Heart right ventricle (tissue), 16 donors: ENCODE measurements at regions not wholly inside any gene's neighbourhood (a gene's known extent, or its start where the extent isn't known, plus 50 kb on each side); places are given as distances from the start of the nearest gene placed in this dataset.
"Not testable (repeated sequence)": the region's sequence is repeated elsewhere in the genome, so short reads cannot be mapped to it uniquely, and the experiment has no call there.

ENCODE experiments used
- ATAC-seq, 8 donors: fragments of 200-7000 bp; cut with Tn5 transposase; one replicate each; pipeline ENCODE4 v1.9.1; 2020; ENCODE audit warnings: mild to moderate bottlenecking in 8 of 8, moderate library complexity in 8 of 8, moderate number of reproducible peaks in 1 of 8
- DNase-seq, 2 donors: peaks; one replicate each; pipeline ENCODE4 v3.0.0-alpha.2; 2020
- H3K27ac ChIP-seq, 10 donors: fragments of 200-600 bp; sonication (generic) in 2 of 10; one replicate each; pipeline versions ENCODE4 v1.5.0 to v1.8.0; 2020 to 2022; ENCODE audit warnings: mild to moderate bottlenecking in 3 of 10
- H3K27me3 ChIP-seq, 7 donors: fragments of 200-600 bp; one replicate each; pipeline ENCODE4 v1.8.0; 2021 to 2022; ENCODE audit warnings: mild to moderate bottlenecking in 2 of 7
- H3K36me3 ChIP-seq, 9 donors: fragments of 200-600 bp; sonication (generic) in 1 of 9; one replicate each; pipeline versions ENCODE4 v1.5.0 to v1.8.0; 2020 to 2022; ENCODE audit warnings: mild to moderate bottlenecking in 2 of 9
- H3K4me1 ChIP-seq, 9 donors: fragments of 200-600 bp; sonication (generic) in 1 of 9; one replicate each; pipeline versions ENCODE4 v1.5.0 to v1.8.0; 2020 to 2022; ENCODE audit warnings: mild to moderate bottlenecking in 4 of 9
- H3K4me3 ChIP-seq, 10 donors: fragments of 200-600 bp; sonication (generic) in 2 of 10; one replicate each; pipeline versions ENCODE4 v1.5.0 to v1.8.0; 2020 to 2022; ENCODE audit warnings: mild to moderate bottlenecking in 7 of 10, moderate library complexity in 2 of 10
- H3K9me3 ChIP-seq, 11 donors: fragments of 200-600 bp in 10 of 11; sonication (generic) in 2 of 11; one replicate each; pipeline versions ENCODE4 v1.5.0 to v1.8.0; 2013 to 2022; ENCODE audit warnings: mild to moderate bottlenecking in 2 of 11, control low read depth in 1 of 11, moderate library complexity in 1 of 11
- WGBS, 2 donors: extraction: QIAGEN DNeasy Blood & Tissue Kit; methylation state at CpG; one replicate each; pipeline ENCODE4 v1.1.7; 2013; ENCODE audit warnings: inconsistent platforms in 1 of 2; 5-methylcytosine and 5-hydroxymethylcytosine counted together
- intact Hi-C, 10 donors: fragments of 100-400 bp; cut with DNase I; formaldehyde crosslinking; loops; one replicate each; pipeline versions ENCODE4 v1.11.1 to v1.14.2; 2022
- TF ChIP-seq, protein P1 (sequence below), 9 donors: fragments of 200-600 bp; sonication (generic) in 2 of 9; IDR thresholded peaks; one replicate each; pipeline versions ENCODE4 v1.5.0 to v1.8.0; 2021 to 2022; ENCODE audit warnings: antibody characterized with exemption in 9 of 9, mild to moderate bottlenecking in 5 of 9, moderate library complexity in 1 of 9
- donor health status: Arrhythmogenic right ventricular cardiomyopathy.
- donor health status: ischemic (EF 13 %, LVEDD 7.1; RV severe dilation, severe dysfunction).
- donor health status: healthy with polysubstance abuse.
- donor health status: DM: no; HTN: yes; CAD: no.
- donor health status: DM: no; HTN: no; CAD: no.
- donor health status: ischemic (EF 25% LVEDD 6.9; RV normal size, moderate dysfunction).
- donor health status: ischemic (EF 25% LVEDD 5.7; RV mildly dilated, moderate dysfunction).
- donor health status: healthy.
- donor health status: DM: yes; HTN: yes; CAD: no.
- donor health status: Ischemic cardiomyopathy.
- donor health status: ischemic (EF 35%, LVEDD 5.7; RV mildly dilated, moderate dysfunction).
- donor health status: nonischemic (EF 11% LVEDD 7.7; RV severe dilation, severe dysfunction).
- donor health status: DM: yes; HTN: yes; CAD: no.
- donor health status: PGD.
- donor health status: ischemic (EF 29% LVEDD 5.4; RV normal size, mild dysfunction).
- donor health status: nonischemic (EF 23%, LVEDD 6.1; RV moderate dilation, normal function).

DNA sequence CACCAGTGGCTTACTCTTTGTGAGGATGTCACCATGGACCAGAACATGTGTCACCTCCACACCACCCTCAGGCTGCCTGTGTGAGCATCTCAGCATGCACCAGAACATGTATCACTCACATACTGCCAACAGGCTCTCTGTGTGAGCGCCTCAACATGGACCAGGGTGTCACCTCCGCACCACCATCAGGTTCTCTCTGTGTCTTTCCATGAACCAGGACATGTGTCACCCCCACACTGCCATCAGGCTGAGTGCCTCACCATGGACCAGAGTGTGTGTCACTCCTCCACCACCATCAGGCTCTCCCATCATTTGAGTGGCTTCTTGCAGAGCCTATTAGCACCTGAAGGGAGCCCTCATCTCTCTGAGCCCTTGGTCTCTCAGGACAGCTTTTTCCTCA lies 125.2 kb downstream of the ZNF648 start:
- Histone ChIP-seq H3K4me3 (no peak overlapping the region), H3K4me1 (no peaks in the 10 kb centered on the region), H3K27ac (no peak overlapping the region), H3K27me3 (peaks cover 0 to 13% (median 4%) of the 10 kb centered on the region in 7 donors), H3K36me3 (no peaks in the 10 kb centered on the region), H3K9me3 (no peaks in the 10 kb centered on the region)
- WGBS, 2 donors = 95 to 97% methylated on average over 2 of the region's 2 CpGs
- DNase-seq (no peak), ATAC-seq (no peak)
- TF ChIP-seq, protein P1, sequence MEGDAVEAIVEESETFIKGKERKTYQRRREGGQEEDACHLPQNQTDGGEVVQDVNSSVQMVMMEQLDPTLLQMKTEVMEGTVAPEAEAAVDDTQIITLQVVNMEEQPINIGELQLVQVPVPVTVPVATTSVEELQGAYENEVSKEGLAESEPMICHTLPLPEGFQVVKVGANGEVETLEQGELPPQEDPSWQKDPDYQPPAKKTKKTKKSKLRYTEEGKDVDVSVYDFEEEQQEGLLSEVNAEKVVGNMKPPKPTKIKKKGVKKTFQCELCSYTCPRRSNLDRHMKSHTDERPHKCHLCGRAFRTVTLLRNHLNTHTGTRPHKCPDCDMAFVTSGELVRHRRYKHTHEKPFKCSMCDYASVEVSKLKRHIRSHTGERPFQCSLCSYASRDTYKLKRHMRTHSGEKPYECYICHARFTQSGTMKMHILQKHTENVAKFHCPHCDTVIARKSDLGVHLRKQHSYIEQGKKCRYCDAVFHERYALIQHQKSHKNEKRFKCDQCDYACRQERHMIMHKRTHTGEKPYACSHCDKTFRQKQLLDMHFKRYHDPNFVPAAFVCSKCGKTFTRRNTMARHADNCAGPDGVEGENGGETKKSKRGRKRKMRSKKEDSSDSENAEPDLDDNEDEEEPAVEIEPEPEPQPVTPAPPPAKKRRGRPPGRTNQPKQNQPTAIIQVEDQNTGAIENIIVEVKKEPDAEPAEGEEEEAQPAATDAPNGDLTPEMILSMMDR (IDR thresholded peaks at IDR 0.05) = no peak
- intact Hi-C loops = loop anchor here in 8 of 10 donors (2.0 to 10.0 kb wide), 5 partner anchors 451 to 461 kb away; partner anchors contain the start of gene CACNA1E (in 3 of the 8)

DNA sequence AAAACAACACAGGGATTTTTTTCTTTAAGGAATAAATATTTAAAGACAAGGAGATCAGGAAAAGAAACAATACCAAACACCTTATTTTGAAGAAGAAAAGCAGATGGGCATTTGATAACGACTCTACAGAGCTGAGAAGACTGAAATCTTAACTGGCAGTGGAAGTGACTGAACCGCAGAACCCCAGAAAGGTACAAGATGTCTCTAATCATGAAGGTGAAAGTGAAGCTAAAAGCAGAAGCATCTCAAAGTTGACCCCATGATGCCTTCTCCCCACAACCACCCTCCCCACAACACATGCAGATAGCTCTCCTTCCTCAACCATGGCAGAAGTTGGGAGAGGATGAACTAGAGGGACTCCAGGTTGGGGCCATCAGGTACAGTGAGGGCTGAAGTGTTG lies 129.6 kb downstream of the ZNF648 start:
- Histone ChIP-seq H3K36me3 (no peaks in the 10 kb centered on the region), H3K9me3 (no peaks in the 10 kb centered on the region), H3K27ac (no peak overlapping the region), H3K4me1 (no peaks in the 10 kb centered on the region), H3K27me3 (peaks cover 0 to 18% (median 8%) of the 10 kb centered on the region in 7 donors), H3K4me3 (no peak overlapping the region)
- intact Hi-C loops = loop anchor here in 3 of 10 donors (10.0 kb wide), 2 partner anchors 447 to 457 kb away; partner anchors contain the start of gene CACNA1E (in 2 of the 3)
- TF ChIP-seq, protein P1 (IDR thresholded peaks at IDR 0.05) = no peak
- DNase-seq (no peak), ATAC-seq (no peak)
- WGBS, 2 donors = 75 to 79% methylated on average over 2 of the region's 2 CpGs

DNA sequence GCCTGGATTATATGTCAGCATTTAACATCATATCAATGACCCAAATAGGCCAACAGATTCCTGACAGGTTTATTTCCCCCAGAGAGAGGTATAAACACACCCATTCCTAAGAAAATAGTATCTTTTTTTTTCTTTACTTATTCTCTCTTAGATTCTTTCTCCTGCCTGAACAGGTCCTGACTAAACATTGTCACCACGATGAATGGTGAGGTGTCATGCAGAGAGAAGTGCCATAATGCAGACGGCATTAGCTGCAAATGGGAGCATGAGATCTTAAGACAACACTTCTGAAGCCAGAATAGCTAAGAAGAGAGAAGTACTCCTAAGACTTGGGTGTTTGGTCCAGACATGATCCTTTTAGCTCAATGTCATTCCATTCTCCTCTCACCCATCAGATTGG lies 131.3 kb downstream of the ZNF648 start:
- no peaks in the 10 kb centered on the region for H3K36me3 ChIP-seq
- peaks cover 0 to 19% (median 8%) of the 10 kb centered on the region in 7 donors for H3K27me3 ChIP-seq
- TF ChIP-seq, protein P1 (IDR thresholded peaks at IDR 0.05) = no peak
- H3K27ac ChIP-seq = no peak overlapping the region
- 79 to 82% methylated on average over 2 of the region's 2 CpGs for WGBS, 2 donors
- ATAC-seq (no peak), DNase-seq (no peak)
- no peak overlapping the region for H3K4me3 ChIP-seq
- H3K4me1 ChIP-seq = no peaks in the 10 kb centered on the region
- H3K9me3 ChIP-seq = no peaks in the 10 kb centered on the region
- intact Hi-C loops = loop anchor here in 3 of 10 donors (10.0 kb wide), 2 partner anchors 445 to 455 kb away; partner anchors contain the start of gene CACNA1E (in 2 of the 3)

DNA sequence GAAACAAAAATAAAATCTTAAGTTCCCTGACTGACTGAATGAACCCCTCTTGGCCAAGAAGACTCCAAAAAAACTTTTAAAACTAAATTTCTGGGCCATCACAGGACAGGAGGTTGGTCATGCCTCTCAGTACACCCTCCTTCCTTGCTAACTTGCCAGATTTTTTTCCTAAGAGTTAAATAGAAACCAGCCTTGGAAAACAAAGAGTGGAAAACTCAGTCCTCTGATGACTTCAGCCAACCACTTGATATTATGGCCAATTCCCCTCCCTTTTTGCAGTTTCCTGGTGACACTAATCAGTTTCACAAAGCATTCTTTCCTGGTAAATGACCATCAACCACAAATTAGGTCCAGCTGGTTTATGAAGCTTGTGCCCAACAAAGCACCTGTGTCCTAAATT lies 134.8 kb downstream of the ZNF648 start:
- intact Hi-C loops = no loop called here
- TF ChIP-seq, protein P1 (IDR thresholded peaks at IDR 0.05) = no peak
- Histone ChIP-seq H3K27me3 (peaks cover 0 to 18% (median 5%) of the 10 kb centered on the region in 7 donors), H3K36me3 (no peaks in the 10 kb centered on the region), H3K4me1 (no peaks in the 10 kb centered on the region), H3K4me3 (no peak overlapping the region), H3K27ac (no peak overlapping the region), H3K9me3 (peaks cover 0 to 17% (median 0%) of the 10 kb centered on the region in 11 donors)
- ATAC-seq = no peak
- DNase-seq = no peak

DNA sequence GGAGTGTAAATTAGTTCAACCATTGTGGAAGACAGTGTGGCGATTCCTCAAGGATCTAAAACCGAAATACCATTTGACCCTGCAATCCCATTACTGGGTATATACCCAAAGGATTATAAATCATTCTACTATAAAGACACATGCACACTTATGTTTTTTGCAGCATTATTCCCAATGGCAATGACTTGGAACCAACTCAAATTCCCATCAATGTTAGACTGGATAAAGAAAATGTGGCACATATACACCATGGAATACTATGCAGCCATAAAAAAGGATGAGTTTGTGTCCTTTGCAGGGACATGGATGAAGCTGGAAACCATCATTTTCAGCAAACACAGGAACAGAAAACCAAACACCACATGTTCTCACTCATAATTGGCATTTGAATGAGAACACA lies 137.5 kb downstream of the ZNF648 start:
- H3K4me3 ChIP-seq, H3K27ac ChIP-seq, intact Hi-C loops, H3K4me1 ChIP-seq, H3K27me3 ChIP-seq, H3K36me3 ChIP-seq, DNase-seq, ATAC-seq: not testable (repeated sequence)
- WGBS, 2 donors = 93 to 95% methylated on average over 2 of the region's 2 CpGs
- peaks cover 0 to 17% (median 0%) of the 10 kb centered on the region in 11 donors for H3K9me3 ChIP-seq
